IMR-90 (cell line): ENCODE measurements at regions not wholly inside any gene's neighbourhood (a gene's known extent, or its start where the extent isn't known, plus 50 kb on each side); places are given as distances from the start of the nearest gene placed in this dataset.

Source experiments
- ATAC-seq: fragments of 200-7000 bp; cut with Tn5 transposase; 2 replicates; pipeline ENCODE4 v1.9.1; 2020; ENCODE audit warnings: low read depth, mild to moderate bottlenecking, moderate library complexity
- BruUV-seq: library from RNA; stranded (reverse); fragments of 400-500 nt; replicated peaks from 2 replicates; lab custom pipeline; 2021; lab: Mats Ljungman, UMichigan
- CTCF ChIA-PET: fragments of 300-600 bp; formaldehyde crosslinking; extraction: SDS; loops from one replicate; lab custom pipeline; 2021; ENCODE audit warnings: antibody characterized with exemption; lab: Yijun Ruan, JAX
- POLR2A ChIA-PET: fragments of 300-600 bp; sonication (Branson Sonifier 250); formaldehyde crosslinking; loops from one replicate; lab custom pipeline; 2022; ENCODE audit warnings: antibody characterized with exemption; ENCODE audit not compliant: unreplicated experiment; lab: Charles Lee
- DNase-seq: peaks from one replicate; pipeline ENCODE4 v3.0.0; 2013
- H2AFZ ChIP-seq: replicated peaks from 2 replicates; pipeline ENCODE3; 2013; ENCODE audit warnings: low read length, mild to moderate bottlenecking; ENCODE audit not compliant: poor library complexity
- H2AK5ac ChIP-seq: 2 replicates; pipeline ENCODE4 v1.6.1; 2013; ENCODE audit warnings: low read depth, low read length, inconsistent platforms
- H2AK9ac ChIP-seq: replicated peaks from 2 replicates; pipeline ENCODE3; 2013; ENCODE audit warnings: mild to moderate bottlenecking, low read depth, low read length, moderate library complexity; ENCODE audit not compliant: poor library complexity
- H2BK120ac ChIP-seq: 2 replicates; pipeline ENCODE4 v1.6.1; 2013; ENCODE audit warnings: low read depth, low read length, inconsistent platforms
- H2BK15ac ChIP-seq: 3 replicates; pipeline ENCODE4 v1.6.1; 2013; ENCODE audit warnings: low read depth, low read length, inconsistent platforms
- H2BK20ac ChIP-seq: 2 replicates; pipeline ENCODE4 v1.6.1; 2013; ENCODE audit warnings: low read depth, mild to moderate bottlenecking, inconsistent platforms, low read length, moderate library complexity
- H2BK5ac ChIP-seq: 2 replicates; pipeline ENCODE4 v1.6.1; 2013; ENCODE audit warnings: mild to moderate bottlenecking, low read depth, low read length, inconsistent platforms; ENCODE audit not compliant: poor library complexity, severe bottlenecking
- H3K14ac ChIP-seq: replicated peaks from 2 replicates; pipeline ENCODE4 v1.6.1; 2013; ENCODE audit warnings: low read depth, low read length, inconsistent platforms
- H3K18ac ChIP-seq: 2 replicates; pipeline ENCODE4 v1.6.1; 2013; ENCODE audit warnings: low read depth, low read length, control low read depth
- H3K23ac ChIP-seq: 2 replicates; pipeline ENCODE4 v1.6.1; 2013; ENCODE audit warnings: low read depth, low read length, inconsistent platforms
- H3K27ac ChIP-seq: 2 replicates; pipeline ENCODE4 v1.5.1; 2013; ENCODE audit warnings: mild to moderate bottlenecking, control low read depth, low read length; ENCODE audit not compliant: insufficient read depth
- H3K27me3 ChIP-seq: 2 replicates; pipeline ENCODE4 v1.6.1; 2013; ENCODE audit warnings: low read length; ENCODE audit not compliant: control insufficient read depth, insufficient read depth
- H3K36me3 ChIP-seq: 2 replicates; pipeline ENCODE4 v1.6.1; 2013; ENCODE audit warnings: low read length, mixed read lengths; ENCODE audit not compliant: control insufficient read depth, insufficient read depth
- H3K4ac ChIP-seq: 2 replicates; pipeline ENCODE4 v1.6.1; 2013; ENCODE audit warnings: low read depth, low read length, inconsistent platforms
- H3K4me1 ChIP-seq: 2 replicates; pipeline ENCODE4 v1.6.1; 2013; ENCODE audit warnings: low read length, mixed read lengths; ENCODE audit not compliant: control insufficient read depth, insufficient read depth
- H3K4me2 ChIP-seq: 2 replicates; pipeline ENCODE4 v1.6.1; 2013; ENCODE audit warnings: low read depth, mild to moderate bottlenecking, control low read depth, low read length, moderate library complexity
- H3K4me3 ChIP-seq: 2 replicates; pipeline ENCODE4 v1.5.1; 2013; ENCODE audit warnings: low read depth, mild to moderate bottlenecking, control low read depth, low read length, moderate library complexity; ENCODE audit not compliant: insufficient read depth
- H3K56ac ChIP-seq: 2 replicates; pipeline ENCODE4 v1.6.1; 2013; ENCODE audit warnings: low read length, inconsistent platforms; ENCODE audit not compliant: insufficient read depth; ENCODE audit errors: extremely low read depth
- H3K79me1 ChIP-seq, 2 experiments: 2 replicates each; pipeline ENCODE4 v1.6.1; 2013; ENCODE audit warnings: low read length in 2 of 2, inconsistent platforms in 1 of 2, low read depth in 1 of 2
- H3K9ac ChIP-seq: 2 replicates; pipeline ENCODE4 v1.6.1; 2013; ENCODE audit warnings: low read depth, low read length, control low read depth
- H3K9me1 ChIP-seq: 2 replicates; pipeline ENCODE4 v1.6.1; 2013; ENCODE audit warnings: low read length, inconsistent platforms; ENCODE audit not compliant: insufficient read depth
- H3K9me3 ChIP-seq: 2 replicates; pipeline ENCODE4 v1.6.1; 2013; ENCODE audit warnings: low read length; ENCODE audit not compliant: control insufficient read depth, insufficient read depth
- H4K20me1 ChIP-seq: 2 replicates; pipeline ENCODE4 v1.6.1; 2013; ENCODE audit warnings: low read length, inconsistent platforms; ENCODE audit not compliant: insufficient read depth
- H4K5ac ChIP-seq: 2 replicates; pipeline ENCODE4 v1.6.1; 2013; ENCODE audit warnings: mild to moderate bottlenecking, low read depth, low read length, control low read depth
- H4K8ac ChIP-seq, 2 experiments: 2 replicates each; pipeline ENCODE4 v1.6.1; 2013; ENCODE audit warnings: low read depth in 2 of 2, low read length in 2 of 2, control low read depth in 1 of 2, inconsistent platforms in 1 of 2
- H4K91ac ChIP-seq: 2 replicates; pipeline ENCODE4 v1.6.1; 2013; ENCODE audit warnings: low read depth, low read length, inconsistent platforms; ENCODE audit not compliant: insufficient read depth
- RAD21 ChIP-seq: IDR thresholded peaks from 2 replicates; pipeline ENCODE4 v1.6.1; 2012; ENCODE audit warnings: low read length, improper control_type of control experiment
- WGBS, 2 experiments: methylation state at CpG; one replicate each; pipeline versions ENCODE4 v1.1.5 to v1.1.7; 2013; ENCODE audit warnings: missing lambda C conversion rate in 2 of 2; ENCODE audit not compliant: insufficient read length in 1 of 2; ENCODE audit errors: extremely low coverage in 2 of 2; 5-methylcytosine and 5-hydroxymethylcytosine counted together
- dilution Hi-C: fragments of 300-500 bp; cut with HindIII; formaldehyde crosslinking; loops from one replicate; pipeline ENCODE4 v1.14.3; 2018; ENCODE audit warnings: low sequenced_read_pairs; ENCODE audit not compliant: unreplicated experiment
- in situ Hi-C: fragments of 300-500 bp; cut with MboI; formaldehyde crosslinking; loops from 3 replicates; pipeline ENCODE4 v1.14.3; 2019; ENCODE audit warnings: low sequenced_read_pairs, inconsistent platforms, mixed read lengths
- intact Hi-C: fragments of 100-400 bp; cut with micrococcal nuclease; formaldehyde crosslinking; loops from 2 replicates; pipeline ENCODE4 v1.10.0; 2022
- TF ChIP-seq, protein P1 (sequence below): conservative IDR thresholded peaks from 2 replicates; pipeline ENCODE4 v1.5.1; 2012; ENCODE audit warnings: mild to moderate bottlenecking, low read depth, low read length, improper control_type of control experiment

DNA sequence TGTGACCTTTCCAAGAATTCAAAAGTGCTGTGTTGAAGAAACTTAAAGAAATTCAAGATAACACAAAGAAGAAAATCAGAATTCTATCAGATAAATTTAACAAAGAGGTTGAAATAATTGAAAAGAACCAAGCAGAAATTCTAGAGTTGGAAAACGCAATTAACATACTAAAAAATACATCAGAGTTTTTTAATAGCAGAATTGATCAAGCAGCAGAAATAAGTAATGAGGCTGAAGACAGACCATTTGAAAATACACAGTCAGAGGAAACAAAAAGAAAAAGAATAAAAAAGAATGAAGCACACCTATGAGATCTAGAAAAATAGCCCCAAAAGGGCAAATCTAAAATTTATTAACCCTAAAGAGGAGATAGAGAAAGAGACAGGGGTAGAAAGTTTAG is 218.1 kb upstream of the KAZN start:
- Histone ChIP-seq H3K27ac (no peak overlapping the region), H3K14ac (no peak overlapping the region), H3K56ac (no peak overlapping the region), H3K27me3 (no peaks in the 10 kb centered on the region), H3K4me1 (no peaks in the 10 kb centered on the region), H3K36me3 (no peaks in the 10 kb centered on the region), H2BK120ac (no peak overlapping the region), H2BK5ac (no peak overlapping the region), H4K5ac (no peak overlapping the region), H4K20me1 (no peaks in the 10 kb centered on the region), H3K9ac (no peak overlapping the region), H3K9me3 (0 out of 2 replicates have a peak, but pooled peaks cover 2% of the 10 kb centered on the region), H3K4ac (no peak overlapping the region), H3K4me3 (no peak overlapping the region), H2AK5ac (no peak overlapping the region), H2AFZ (no peak overlapping the region), H3K4me2 (no peak overlapping the region), H4K91ac (no peak overlapping the region), H4K8ac (no peak overlapping the region), H3K23ac (no peak overlapping the region), H3K79me1 (no peaks in the 10 kb centered on the region), H2AK9ac (no peak overlapping the region), H2BK20ac (no peak overlapping the region), H2BK15ac (no peak overlapping the region), H3K9me1 (no peaks in the 10 kb centered on the region), H3K18ac (no peak overlapping the region)
- no peak for ATAC-seq
- intact Hi-C loops (no loop called here), in situ Hi-C loops (no loop called here), dilution Hi-C loops (no loop called here)
- no peak for DNase-seq
- CTCF ChIA-PET, result no interaction called here
- POLR2A ChIA-PET, result no interaction called here
- TF ChIP-seq, protein P1, sequence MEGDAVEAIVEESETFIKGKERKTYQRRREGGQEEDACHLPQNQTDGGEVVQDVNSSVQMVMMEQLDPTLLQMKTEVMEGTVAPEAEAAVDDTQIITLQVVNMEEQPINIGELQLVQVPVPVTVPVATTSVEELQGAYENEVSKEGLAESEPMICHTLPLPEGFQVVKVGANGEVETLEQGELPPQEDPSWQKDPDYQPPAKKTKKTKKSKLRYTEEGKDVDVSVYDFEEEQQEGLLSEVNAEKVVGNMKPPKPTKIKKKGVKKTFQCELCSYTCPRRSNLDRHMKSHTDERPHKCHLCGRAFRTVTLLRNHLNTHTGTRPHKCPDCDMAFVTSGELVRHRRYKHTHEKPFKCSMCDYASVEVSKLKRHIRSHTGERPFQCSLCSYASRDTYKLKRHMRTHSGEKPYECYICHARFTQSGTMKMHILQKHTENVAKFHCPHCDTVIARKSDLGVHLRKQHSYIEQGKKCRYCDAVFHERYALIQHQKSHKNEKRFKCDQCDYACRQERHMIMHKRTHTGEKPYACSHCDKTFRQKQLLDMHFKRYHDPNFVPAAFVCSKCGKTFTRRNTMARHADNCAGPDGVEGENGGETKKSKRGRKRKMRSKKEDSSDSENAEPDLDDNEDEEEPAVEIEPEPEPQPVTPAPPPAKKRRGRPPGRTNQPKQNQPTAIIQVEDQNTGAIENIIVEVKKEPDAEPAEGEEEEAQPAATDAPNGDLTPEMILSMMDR, result no peak
- TF ChIP-seq RAD21, result no peak
- WGBS, 2 experiments, result no CpG with 5 or more reads among the region's 1 CpG
- no TSS peak for BruUV-seq
